Osteoblast (primary cell): ENCODE measurements at regions not wholly inside any gene's neighbourhood (a gene's known extent, or its start where the extent isn't known, plus 50 kb on each side); places are given as distances from the start of the nearest gene placed in this dataset.

Experiments
- DNase-seq: peaks from one replicate; pipeline ENCODE4 v3.0.0; 2011; ENCODE audit warnings: low spot score, mixed read lengths; ENCODE audit not compliant: insufficient read length; ENCODE audit errors: missing footprints
- H2AFZ ChIP-seq: 2 replicates; pipeline ENCODE4 v1.6.0; 2011; ENCODE audit warnings: mild to moderate bottlenecking, low read length
- H3K27ac ChIP-seq: 2 replicates; pipeline ENCODE4 v1.5.1; 2011; ENCODE audit warnings: mild to moderate bottlenecking, low read depth, low read length, moderate library complexity
- H3K27me3 ChIP-seq: 2 replicates; pipeline ENCODE4 v1.6.0; 2012; ENCODE audit warnings: mild to moderate bottlenecking, control low read depth, inconsistent platforms, low read length, moderate library complexity; ENCODE audit not compliant: insufficient read depth
- H3K36me3 ChIP-seq: 2 replicates; pipeline ENCODE4 v1.5.1; 2011; ENCODE audit warnings: mild to moderate bottlenecking, low read length, control low read depth, moderate library complexity; ENCODE audit not compliant: insufficient read depth
- H3K4me1 ChIP-seq: 2 replicates; pipeline ENCODE4 v1.5.1; 2011; ENCODE audit warnings: mild to moderate bottlenecking, low read length, control low read depth, moderate library complexity; ENCODE audit not compliant: insufficient read depth
- H3K4me2 ChIP-seq: 2 replicates; pipeline ENCODE4 v1.6.0; 2011; ENCODE audit warnings: mild to moderate bottlenecking, low read length; ENCODE audit not compliant: insufficient read depth
- H3K4me3 ChIP-seq: fragments of 200-600 bp; sonication (generic); 3 replicates; pipeline ENCODE4 v1.5.1; 2012; ENCODE audit warnings: mild to moderate bottlenecking, low read length, inconsistent platforms; ENCODE audit not compliant: insufficient read depth
- H3K79me2 ChIP-seq: 2 replicates; pipeline ENCODE4 v1.6.0; 2012; ENCODE audit warnings: mild to moderate bottlenecking, low read length, control low read depth, inconsistent platforms; ENCODE audit not compliant: insufficient read depth
- H3K9me3 ChIP-seq: 2 replicates; pipeline ENCODE4 v1.5.1; 2011; ENCODE audit warnings: low read depth, low read length, control low read depth
- H4K20me1 ChIP-seq: 2 replicates; pipeline ENCODE4 v1.6.0; 2012; ENCODE audit warnings: mild to moderate bottlenecking, low read length, control low read depth; ENCODE audit not compliant: insufficient read depth
- TF ChIP-seq, protein P1 (sequence below): IDR thresholded peaks from 2 replicates; pipeline ENCODE4 v1.5.1; 2011; ENCODE audit warnings: mild to moderate bottlenecking, low read depth, low read length, moderate library complexity; ENCODE audit errors: extremely low read depth

DNA sequence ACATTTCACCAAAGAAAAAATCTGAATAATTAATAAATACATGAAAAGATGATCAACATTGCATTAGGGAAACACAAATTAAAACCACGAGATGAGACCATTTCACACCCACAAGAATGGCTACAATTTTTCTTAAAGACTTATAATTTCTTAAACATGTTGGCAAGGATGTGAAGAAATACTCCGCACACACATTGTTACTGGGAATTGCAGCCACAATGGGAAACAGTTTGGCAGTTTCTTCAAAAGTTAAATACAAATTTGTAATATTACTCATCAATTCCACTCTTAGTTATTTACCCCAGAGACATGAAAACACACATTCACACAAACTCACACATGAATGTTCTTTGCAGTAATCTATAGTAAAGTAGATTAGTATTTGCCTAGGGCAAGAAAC is 363.3 kb upstream of the SMIM21 start:
- Histone ChIP-seq H4K20me1 (no peaks in the 10 kb centered on the region), H3K27me3 (no peaks in the 10 kb centered on the region), H2AFZ (no peak overlapping the region), H3K4me1 (no peaks in the 10 kb centered on the region), H3K27ac (no peak overlapping the region), H3K36me3 (no peaks in the 10 kb centered on the region), H3K4me2 (no peak overlapping the region), H3K4me3 (no peak overlapping the region), H3K79me2 (no peaks in the 10 kb centered on the region), H3K9me3 (no peaks in the 10 kb centered on the region)
- TF ChIP-seq, protein P1, sequence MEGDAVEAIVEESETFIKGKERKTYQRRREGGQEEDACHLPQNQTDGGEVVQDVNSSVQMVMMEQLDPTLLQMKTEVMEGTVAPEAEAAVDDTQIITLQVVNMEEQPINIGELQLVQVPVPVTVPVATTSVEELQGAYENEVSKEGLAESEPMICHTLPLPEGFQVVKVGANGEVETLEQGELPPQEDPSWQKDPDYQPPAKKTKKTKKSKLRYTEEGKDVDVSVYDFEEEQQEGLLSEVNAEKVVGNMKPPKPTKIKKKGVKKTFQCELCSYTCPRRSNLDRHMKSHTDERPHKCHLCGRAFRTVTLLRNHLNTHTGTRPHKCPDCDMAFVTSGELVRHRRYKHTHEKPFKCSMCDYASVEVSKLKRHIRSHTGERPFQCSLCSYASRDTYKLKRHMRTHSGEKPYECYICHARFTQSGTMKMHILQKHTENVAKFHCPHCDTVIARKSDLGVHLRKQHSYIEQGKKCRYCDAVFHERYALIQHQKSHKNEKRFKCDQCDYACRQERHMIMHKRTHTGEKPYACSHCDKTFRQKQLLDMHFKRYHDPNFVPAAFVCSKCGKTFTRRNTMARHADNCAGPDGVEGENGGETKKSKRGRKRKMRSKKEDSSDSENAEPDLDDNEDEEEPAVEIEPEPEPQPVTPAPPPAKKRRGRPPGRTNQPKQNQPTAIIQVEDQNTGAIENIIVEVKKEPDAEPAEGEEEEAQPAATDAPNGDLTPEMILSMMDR, result no peak
- no peak for DNase-seq

- DNase-seq, result no peak
- no peak overlapping the region for H3K4me2 ChIP-seq
Observed at GRCh38 chr18:75790111-75790510, 362.6 kb upstream of the SMIM21 start.

GRCh38 chr18:75785834-75786233 is 358.3 kb upstream of the SMIM21 start:
- DNase-seq, result no peak
- Histone ChIP-seq H3K79me2 (no peaks in the 10 kb centered on the region), H3K36me3 (no peaks in the 10 kb centered on the region), H2AFZ (no peak overlapping the region), H3K27me3 (no peaks in the 10 kb centered on the region), H3K4me1 (no peaks in the 10 kb centered on the region), H3K4me2 (no peak overlapping the region), H4K20me1 (no peaks in the 10 kb centered on the region), H3K4me3 (no peak overlapping the region), H3K9me3 (no peaks in the 10 kb centered on the region), H3K27ac (no peak overlapping the region)
- TF ChIP-seq, protein P1, result no peak

More at GRCh38 chr18:75790111-75790510, 362.6 kb upstream of the SMIM21 start:
- TF ChIP-seq, protein P1, result no peak
- Histone ChIP-seq H3K27ac (no peak overlapping the region), H3K27me3 (no peaks in the 10 kb centered on the region), H3K9me3 (no peaks in the 10 kb centered on the region), H4K20me1 (no peaks in the 10 kb centered on the region), H2AFZ (no peak overlapping the region), H3K79me2 (no peaks in the 10 kb centered on the region), H3K4me1 (no peaks in the 10 kb centered on the region), H3K36me3 (no peaks in the 10 kb centered on the region), H3K4me3 (no peak overlapping the region)

- no peak overlapping the region for H3K4me3 ChIP-seq
- H3K36me3 ChIP-seq, result no peaks in the 10 kb centered on the region
- no peak overlapping the region for H2AFZ ChIP-seq
- no peaks in the 10 kb centered on the region for H3K9me3 ChIP-seq
- H3K27me3 ChIP-seq, result no peaks in the 10 kb centered on the region
- TF ChIP-seq, protein P1, result no peak
- DNase-seq, result no peak
- no peaks in the 10 kb centered on the region for H3K4me1 ChIP-seq
- H3K79me2 ChIP-seq, result no peaks in the 10 kb centered on the region
- H4K20me1 ChIP-seq, result no peaks in the 10 kb centered on the region
- H3K4me2 ChIP-seq, result no peak overlapping the region
- no peak overlapping the region for H3K27ac ChIP-seq
Observed at GRCh38 chr18:75785206-75785605, 357.7 kb upstream of the SMIM21 start.
